IMR-90 (cell line): ENCODE measurements at regions not wholly inside any gene's neighbourhood (a gene's known extent, or its start where the extent isn't known, plus 50 kb on each side); places are given as distances from the start of the nearest gene placed in this dataset.

Experiments
- ATAC-seq: fragments of 200-7000 bp; cut with Tn5 transposase; 2 replicates; pipeline ENCODE4 v1.9.1; 2020; ENCODE audit warnings: low read depth, mild to moderate bottlenecking, moderate library complexity
- BruUV-seq: library from RNA; stranded (reverse); fragments of 400-500 nt; replicated peaks from 2 replicates; lab custom pipeline; 2021; lab: Mats Ljungman, UMichigan
- CTCF ChIA-PET: fragments of 300-600 bp; formaldehyde crosslinking; extraction: SDS; loops from one replicate; lab custom pipeline; 2021; ENCODE audit warnings: antibody characterized with exemption; lab: Yijun Ruan, JAX
- POLR2A ChIA-PET: fragments of 300-600 bp; sonication (Branson Sonifier 250); formaldehyde crosslinking; loops from one replicate; lab custom pipeline; 2022; ENCODE audit warnings: antibody characterized with exemption; ENCODE audit not compliant: unreplicated experiment; lab: Charles Lee
- DNase-seq: peaks from one replicate; pipeline ENCODE4 v3.0.0; 2013
- H2AFZ ChIP-seq: replicated peaks from 2 replicates; pipeline ENCODE3; 2013; ENCODE audit warnings: low read length, mild to moderate bottlenecking; ENCODE audit not compliant: poor library complexity
- H2AK5ac ChIP-seq: 2 replicates; pipeline ENCODE4 v1.6.1; 2013; ENCODE audit warnings: low read depth, low read length, inconsistent platforms
- H2AK9ac ChIP-seq: replicated peaks from 2 replicates; pipeline ENCODE3; 2013; ENCODE audit warnings: mild to moderate bottlenecking, low read depth, low read length, moderate library complexity; ENCODE audit not compliant: poor library complexity
- H2BK120ac ChIP-seq: 2 replicates; pipeline ENCODE4 v1.6.1; 2013; ENCODE audit warnings: low read depth, low read length, inconsistent platforms
- H2BK15ac ChIP-seq: 3 replicates; pipeline ENCODE4 v1.6.1; 2013; ENCODE audit warnings: low read depth, low read length, inconsistent platforms
- H2BK20ac ChIP-seq: 2 replicates; pipeline ENCODE4 v1.6.1; 2013; ENCODE audit warnings: low read depth, mild to moderate bottlenecking, inconsistent platforms, low read length, moderate library complexity
- H2BK5ac ChIP-seq: 2 replicates; pipeline ENCODE4 v1.6.1; 2013; ENCODE audit warnings: mild to moderate bottlenecking, low read depth, low read length, inconsistent platforms; ENCODE audit not compliant: poor library complexity, severe bottlenecking
- H3K14ac ChIP-seq: replicated peaks from 2 replicates; pipeline ENCODE4 v1.6.1; 2013; ENCODE audit warnings: low read depth, low read length, inconsistent platforms
- H3K18ac ChIP-seq: 2 replicates; pipeline ENCODE4 v1.6.1; 2013; ENCODE audit warnings: low read depth, low read length, control low read depth
- H3K23ac ChIP-seq: 2 replicates; pipeline ENCODE4 v1.6.1; 2013; ENCODE audit warnings: low read depth, low read length, inconsistent platforms
- H3K27ac ChIP-seq: 2 replicates; pipeline ENCODE4 v1.5.1; 2013; ENCODE audit warnings: mild to moderate bottlenecking, control low read depth, low read length; ENCODE audit not compliant: insufficient read depth
- H3K27me3 ChIP-seq: 2 replicates; pipeline ENCODE4 v1.6.1; 2013; ENCODE audit warnings: low read length; ENCODE audit not compliant: control insufficient read depth, insufficient read depth
- H3K36me3 ChIP-seq: 2 replicates; pipeline ENCODE4 v1.6.1; 2013; ENCODE audit warnings: low read length, mixed read lengths; ENCODE audit not compliant: control insufficient read depth, insufficient read depth
- H3K4ac ChIP-seq: 2 replicates; pipeline ENCODE4 v1.6.1; 2013; ENCODE audit warnings: low read depth, low read length, inconsistent platforms
- H3K4me1 ChIP-seq: 2 replicates; pipeline ENCODE4 v1.6.1; 2013; ENCODE audit warnings: low read length, mixed read lengths; ENCODE audit not compliant: control insufficient read depth, insufficient read depth
- H3K4me2 ChIP-seq: 2 replicates; pipeline ENCODE4 v1.6.1; 2013; ENCODE audit warnings: low read depth, mild to moderate bottlenecking, control low read depth, low read length, moderate library complexity
- H3K4me3 ChIP-seq: 2 replicates; pipeline ENCODE4 v1.5.1; 2013; ENCODE audit warnings: low read depth, mild to moderate bottlenecking, control low read depth, low read length, moderate library complexity; ENCODE audit not compliant: insufficient read depth
- H3K56ac ChIP-seq: 2 replicates; pipeline ENCODE4 v1.6.1; 2013; ENCODE audit warnings: low read length, inconsistent platforms; ENCODE audit not compliant: insufficient read depth; ENCODE audit errors: extremely low read depth
- H3K79me1 ChIP-seq, 2 experiments: 2 replicates each; pipeline ENCODE4 v1.6.1; 2013; ENCODE audit warnings: low read length in 2 of 2, inconsistent platforms in 1 of 2, low read depth in 1 of 2
- H3K9ac ChIP-seq: 2 replicates; pipeline ENCODE4 v1.6.1; 2013; ENCODE audit warnings: low read depth, low read length, control low read depth
- H3K9me1 ChIP-seq: 2 replicates; pipeline ENCODE4 v1.6.1; 2013; ENCODE audit warnings: low read length, inconsistent platforms; ENCODE audit not compliant: insufficient read depth
- H3K9me3 ChIP-seq: 2 replicates; pipeline ENCODE4 v1.6.1; 2013; ENCODE audit warnings: low read length; ENCODE audit not compliant: control insufficient read depth, insufficient read depth
- H4K20me1 ChIP-seq: 2 replicates; pipeline ENCODE4 v1.6.1; 2013; ENCODE audit warnings: low read length, inconsistent platforms; ENCODE audit not compliant: insufficient read depth
- H4K5ac ChIP-seq: 2 replicates; pipeline ENCODE4 v1.6.1; 2013; ENCODE audit warnings: mild to moderate bottlenecking, low read depth, low read length, control low read depth
- H4K8ac ChIP-seq, 2 experiments: 2 replicates each; pipeline ENCODE4 v1.6.1; 2013; ENCODE audit warnings: low read depth in 2 of 2, low read length in 2 of 2, control low read depth in 1 of 2, inconsistent platforms in 1 of 2
- H4K91ac ChIP-seq: 2 replicates; pipeline ENCODE4 v1.6.1; 2013; ENCODE audit warnings: low read depth, low read length, inconsistent platforms; ENCODE audit not compliant: insufficient read depth
- FOS ChIP-seq: fragments of 150-350 bp; IDR thresholded peaks from 2 replicates; pipeline ENCODE4 v1.6.1; 2016; ENCODE audit warnings: low read depth, low read length
- MAZ ChIP-seq: IDR thresholded peaks from 2 replicates; pipeline ENCODE4 v1.6.1; 2012; ENCODE audit warnings: low read depth, mild to moderate bottlenecking, low read length, improper control_type of control experiment, moderate library complexity, borderline replicate concordance
- RCOR1 ChIP-seq: IDR thresholded peaks from 2 replicates; pipeline ENCODE4 v1.6.1; 2012; ENCODE audit warnings: mild to moderate bottlenecking, low read length, improper control_type of control experiment; ENCODE audit not compliant: insufficient replicate concordance
- RFX5 ChIP-seq: IDR thresholded peaks from 2 replicates; pipeline ENCODE4 v1.8.0; 2012; ENCODE audit warnings: low read depth, mild to moderate bottlenecking, low read length, moderate library complexity
- WGBS, 2 experiments: methylation state at CpG; one replicate each; pipeline versions ENCODE4 v1.1.5 to v1.1.7; 2013; ENCODE audit warnings: missing lambda C conversion rate in 2 of 2; ENCODE audit not compliant: insufficient read length in 1 of 2; ENCODE audit errors: extremely low coverage in 2 of 2; 5-methylcytosine and 5-hydroxymethylcytosine counted together
- dilution Hi-C: fragments of 300-500 bp; cut with HindIII; formaldehyde crosslinking; loops from one replicate; pipeline ENCODE4 v1.14.3; 2018; ENCODE audit warnings: low sequenced_read_pairs; ENCODE audit not compliant: unreplicated experiment
- in situ Hi-C: fragments of 300-500 bp; cut with MboI; formaldehyde crosslinking; loops from 3 replicates; pipeline ENCODE4 v1.14.3; 2019; ENCODE audit warnings: low sequenced_read_pairs, inconsistent platforms, mixed read lengths
- intact Hi-C: fragments of 100-400 bp; cut with micrococcal nuclease; formaldehyde crosslinking; loops from 2 replicates; pipeline ENCODE4 v1.10.0; 2022

- H3K4me3 ChIP-seq, result no peak overlapping the region
- TF ChIP-seq RFX5 (no peak), FOS (no peak), RCOR1 (no peak), MAZ (no peak)
- H2BK5ac ChIP-seq, result no peak overlapping the region
- BruUV-seq, result no TSS peak
- H2AK9ac ChIP-seq, result no peak overlapping the region
- no peak overlapping the region for H3K4ac ChIP-seq
- ATAC-seq (no peak), DNase-seq (no peak)
- no CpG with 5 or more reads among the region's 2 CpGs for WGBS, 2 experiments
- H3K4me2 ChIP-seq, result no peak overlapping the region
- in situ Hi-C loops, result no loop called here
- H3K9me1 ChIP-seq, result no peaks in the 10 kb centered on the region
- POLR2A ChIA-PET, result no interaction called here
- no peaks in the 10 kb centered on the region for H3K27me3 ChIP-seq
- H4K5ac ChIP-seq, result no peak overlapping the region
- no peak overlapping the region for H4K8ac ChIP-seq
- H3K4me1 ChIP-seq, result no peaks in the 10 kb centered on the region; the same call in 1 of the 2 replicates
- no peaks in the 10 kb centered on the region for H3K79me1 ChIP-seq
- no peaks in the 10 kb centered on the region for H4K20me1 ChIP-seq
- H3K56ac ChIP-seq, result no peak overlapping the region
- intact Hi-C loops, result loop anchor here (10.0 kb wide), 1 partner anchor 1020 kb away; no protein-coding TSS in a partner anchor
- H4K91ac ChIP-seq, result no peak overlapping the region
- no peaks in the 10 kb centered on the region for H3K36me3 ChIP-seq
- H3K18ac ChIP-seq, result no peak overlapping the region
- no peak overlapping the region for H3K27ac ChIP-seq
- H2BK20ac ChIP-seq, result no peak overlapping the region
- no peak overlapping the region for H2AFZ ChIP-seq
- H2AK5ac ChIP-seq, result no peak overlapping the region
- H3K9me3 ChIP-seq, result no peaks in the 10 kb centered on the region
- dilution Hi-C loops, result no loop called here
- no peak overlapping the region for H2BK15ac ChIP-seq
- H3K9ac ChIP-seq, result no peak overlapping the region
- CTCF ChIA-PET, result no interaction called here
- no peak overlapping the region for H3K14ac ChIP-seq
- H3K23ac ChIP-seq, result no peak overlapping the region
- no peak overlapping the region for H2BK120ac ChIP-seq
These were observed 666.9 kb downstream of the XIRP2 start for GRCh38 chr2:167555098-167555720.
